Loucy (cell line): ENCODE measurements at regions not wholly inside any gene's neighbourhood (a gene's known extent, or its start where the extent isn't known, plus 50 kb on each side); places are given as distances from the start of the nearest gene placed in this dataset.

Source experiments
- EZH2phosphoT487 ChIP-seq: fragments of 200-600 bp; IDR thresholded peaks from 2 replicates; pipeline ENCODE4 v1.6.1; 2018; ENCODE audit warnings: antibody characterized with exemption, mild to moderate bottlenecking, moderate library complexity, borderline replicate concordance
- TF ChIP-seq, protein P1 (sequence below): fragments of 200-600 bp; sonication (generic); conservative IDR thresholded peaks from 2 replicates; pipeline ENCODE4 v1.5.1; 2014; ENCODE audit warnings: mild to moderate bottlenecking, antibody characterized with exemption, low read length

DNA sequence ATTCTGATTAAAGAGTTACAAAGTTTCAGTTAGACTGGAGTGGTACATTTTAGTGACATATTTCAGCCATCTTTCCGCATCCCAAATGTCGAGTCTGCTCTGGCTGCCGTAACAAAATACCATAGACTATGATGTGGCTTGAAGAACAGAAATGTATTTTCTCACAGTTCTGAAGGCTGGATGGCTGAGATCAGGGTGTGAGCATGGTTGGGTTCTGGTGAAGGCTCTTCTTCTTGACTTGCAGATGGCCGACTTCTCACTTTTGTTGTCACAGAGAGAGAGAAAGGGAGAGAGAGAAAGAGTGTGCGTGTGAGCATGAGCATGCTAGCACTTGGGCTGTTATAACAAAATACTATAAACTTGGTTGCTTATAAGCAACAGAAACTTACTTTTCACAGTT lies 335.4 kb upstream of the RAG2 start:
- TF ChIP-seq, protein P1, sequence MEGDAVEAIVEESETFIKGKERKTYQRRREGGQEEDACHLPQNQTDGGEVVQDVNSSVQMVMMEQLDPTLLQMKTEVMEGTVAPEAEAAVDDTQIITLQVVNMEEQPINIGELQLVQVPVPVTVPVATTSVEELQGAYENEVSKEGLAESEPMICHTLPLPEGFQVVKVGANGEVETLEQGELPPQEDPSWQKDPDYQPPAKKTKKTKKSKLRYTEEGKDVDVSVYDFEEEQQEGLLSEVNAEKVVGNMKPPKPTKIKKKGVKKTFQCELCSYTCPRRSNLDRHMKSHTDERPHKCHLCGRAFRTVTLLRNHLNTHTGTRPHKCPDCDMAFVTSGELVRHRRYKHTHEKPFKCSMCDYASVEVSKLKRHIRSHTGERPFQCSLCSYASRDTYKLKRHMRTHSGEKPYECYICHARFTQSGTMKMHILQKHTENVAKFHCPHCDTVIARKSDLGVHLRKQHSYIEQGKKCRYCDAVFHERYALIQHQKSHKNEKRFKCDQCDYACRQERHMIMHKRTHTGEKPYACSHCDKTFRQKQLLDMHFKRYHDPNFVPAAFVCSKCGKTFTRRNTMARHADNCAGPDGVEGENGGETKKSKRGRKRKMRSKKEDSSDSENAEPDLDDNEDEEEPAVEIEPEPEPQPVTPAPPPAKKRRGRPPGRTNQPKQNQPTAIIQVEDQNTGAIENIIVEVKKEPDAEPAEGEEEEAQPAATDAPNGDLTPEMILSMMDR: no peak
- TF ChIP-seq EZH2phosphoT487: no peak
